H1 (cell line): ENCODE measurements at regions not wholly inside any gene's neighbourhood (a gene's known extent, or its start where the extent isn't known, plus 50 kb on each side); places are given as distances from the start of the nearest gene placed in this dataset.

Source experiments
- CTCF ChIA-PET: fragments of 300-600 bp; sonication (Branson Sonifier 250); formaldehyde crosslinking; loops from one replicate; lab custom pipeline; 2021; ENCODE audit not compliant: partially characterized antibody; lab: Charles Lee
- POLR2A ChIA-PET: fragments of 300-600 bp; sonication (Branson Sonifier 250); formaldehyde crosslinking; loops from one replicate; lab custom pipeline; 2021; ENCODE audit warnings: inconsistent platforms; ENCODE audit not compliant: partially characterized antibody; lab: Charles Lee
- DNase-seq, 2 experiments: peaks; one replicate each; pipeline versions ENCODE4 v3.0.0 to v3.0.0-alpha.2; 2010 to 2022; ENCODE audit warnings: low spot score in 2 of 2, low read depth in 1 of 2, mixed read lengths in 1 of 2
- FAIRE-seq: peaks from 2 replicates; lab custom pipeline; 2011; peaks lifted over from hg19 to GRCh38; lab: Jason Lieb, UNC
- H2AFZ ChIP-seq: 2 replicates; pipeline ENCODE4 v1.8.1; 2012; ENCODE audit warnings: low read length, inconsistent platforms
- H2AK5ac ChIP-seq: 2 replicates; pipeline ENCODE4 v1.6.1; 2013; ENCODE audit warnings: low read depth, low read length
- H2BK120ac ChIP-seq: replicated peaks from 2 replicates; pipeline ENCODE3; 2013; ENCODE audit warnings: low read depth, low read length, inconsistent platforms
- H2BK12ac ChIP-seq: 2 replicates; pipeline ENCODE4 v1.6.1; 2013; ENCODE audit warnings: low read depth, low read length
- H2BK15ac ChIP-seq: 2 replicates; pipeline ENCODE4 v1.6.1; 2013; ENCODE audit warnings: low read length
- H2BK20ac ChIP-seq: 2 replicates; pipeline ENCODE4 v1.6.1; 2013; ENCODE audit warnings: low read length
- H2BK5ac ChIP-seq: 2 replicates; pipeline ENCODE4 v1.6.1; 2013; ENCODE audit warnings: low read depth, low read length
- H3K14ac ChIP-seq: 2 replicates; pipeline ENCODE4 v1.6.1; 2013; ENCODE audit warnings: inconsistent platforms; ENCODE audit not compliant: insufficient read length
- H3K18ac ChIP-seq: 2 replicates; pipeline ENCODE4 v1.6.1; 2013; ENCODE audit warnings: low read length; ENCODE audit errors: extremely low read depth
- H3K23ac ChIP-seq: 2 replicates; pipeline ENCODE4 v1.6.1; 2013; ENCODE audit warnings: inconsistent platforms; ENCODE audit not compliant: insufficient read length
- H3K23me2 ChIP-seq: 2 replicates; pipeline ENCODE4 v1.6.1; 2013; ENCODE audit warnings: low read depth, low read length
- H3K27ac ChIP-seq: 2 replicates; pipeline ENCODE4 v1.6.1; 2011; ENCODE audit warnings: low read depth, low read length, inconsistent platforms
- H3K27me3 ChIP-seq, 4 experiments: replicated peaks in 1 of 4; 1 replicate in 1 of 4; 2 replicates in 3 of 4; pipeline versions ENCODE4 v1.6.1 to v1.8.1; 2011 to 2013; ENCODE audit warnings: low read length in 3 of 4, mild to moderate bottlenecking in 3 of 4, inconsistent platforms in 2 of 4, mixed read lengths in 2 of 4, moderate library complexity in 1 of 4; ENCODE audit not compliant: control insufficient read depth in 3 of 4, insufficient read depth in 3 of 4; ENCODE audit errors: extremely low read depth in 1 of 4
- H3K36me3 ChIP-seq, 4 experiments: 2 replicates each; pipeline versions ENCODE4 v1.6.1 to v1.8.1; 2011 to 2013; ENCODE audit warnings: mild to moderate bottlenecking in 4 of 4, low read length in 3 of 4, moderate library complexity in 2 of 4, control low read depth in 1 of 4, inconsistent platforms in 1 of 4; ENCODE audit not compliant: insufficient read depth in 4 of 4, control insufficient read depth in 2 of 4
- H3K4ac ChIP-seq: replicated peaks from 2 replicates; pipeline ENCODE3; 2013; ENCODE audit warnings: low read length, low read depth, mixed read lengths, inconsistent platforms; ENCODE audit not compliant: insufficient read length
- H3K4me1 ChIP-seq, 4 experiments: replicated peaks in 1 of 4; 1 replicate in 1 of 4; 2 replicates in 3 of 4; pipeline versions ENCODE4 v1.6.1 to v1.8.1; 2011 to 2013; ENCODE audit warnings: low read length in 3 of 4, inconsistent platforms in 2 of 4, mixed read lengths in 1 of 4; ENCODE audit not compliant: insufficient read depth in 4 of 4, control insufficient read depth in 3 of 4
- H3K4me2 ChIP-seq, 2 experiments: 2 replicates each; pipeline versions ENCODE4 v1.6.1 to v1.8.1; 2011 to 2013; ENCODE audit warnings: low read depth in 2 of 2, low read length in 2 of 2, control low read depth in 1 of 2, inconsistent platforms in 1 of 2, mild to moderate bottlenecking in 1 of 2; ENCODE audit not compliant: insufficient read depth in 1 of 2
- H3K4me3 ChIP-seq, 4 experiments: fragments of 200-600, 300-600 bp in 1 of 4; sonication (generic), shearing (Covaris generic), sonication (Bioruptor Twin) in 1 of 4; 2 replicates each; pipeline versions ENCODE4 v1.5.1 to v1.8.1; 2011 to 2016; ENCODE audit warnings: low read length in 4 of 4, low read depth in 3 of 4, control low read depth in 2 of 4, inconsistent platforms in 2 of 4, mild to moderate bottlenecking in 2 of 4, mixed read lengths in 1 of 4, moderate library complexity in 1 of 4; ENCODE audit not compliant: insufficient read depth in 2 of 4; ENCODE audit errors: extremely low read depth in 1 of 4
- H3K56ac ChIP-seq: replicated peaks from 2 replicates; pipeline ENCODE3; 2013; ENCODE audit warnings: low read depth, mild to moderate bottlenecking, mixed read lengths, low read length, inconsistent platforms; ENCODE audit not compliant: insufficient read length
- H3K79me1 ChIP-seq: 2 replicates; pipeline ENCODE4 v1.6.1; 2013; ENCODE audit warnings: low read depth, low read length, control low read depth
- H3K79me2 ChIP-seq, 2 experiments: 2 replicates each; pipeline versions ENCODE4 v1.6.1 to v1.8.1; 2012 to 2013; ENCODE audit warnings: low read length in 2 of 2, mild to moderate bottlenecking in 2 of 2, inconsistent platforms in 1 of 2; ENCODE audit not compliant: insufficient read depth in 2 of 2, control insufficient read depth in 1 of 2
- H3K9ac ChIP-seq, 4 experiments: replicated peaks in 1 of 4; 1 replicate in 1 of 4; 2 replicates in 3 of 4; pipeline versions ENCODE4 v1.6.1 to v1.8.1; 2011 to 2013; ENCODE audit warnings: low read depth in 3 of 4, low read length in 3 of 4, control low read depth in 2 of 4, mild to moderate bottlenecking in 2 of 4, moderate library complexity in 2 of 4, inconsistent platforms in 1 of 4; ENCODE audit errors: extremely low read depth in 1 of 4
- H3K9me3 ChIP-seq, 2 experiments: 2 replicates each; pipeline versions ENCODE4 v1.6.1 to v1.8.1; 2012 to 2013; ENCODE audit warnings: mild to moderate bottlenecking in 2 of 2, moderate library complexity in 2 of 2, control low read depth in 1 of 2, inconsistent platforms in 1 of 2, low read depth in 1 of 2, low read length in 1 of 2, mixed read lengths in 1 of 2; ENCODE audit not compliant: insufficient read depth in 2 of 2
- H4K20me1 ChIP-seq, 2 experiments: replicated peaks in 1 of 2; 2 replicates each; pipeline versions ENCODE3 to v1.8.1; 2011 to 2013; ENCODE audit warnings: inconsistent platforms in 2 of 2, low read length in 2 of 2, mild to moderate bottlenecking in 1 of 2; ENCODE audit not compliant: insufficient read depth in 2 of 2, control insufficient read depth in 1 of 2
- H4K5ac ChIP-seq: 2 replicates; pipeline ENCODE4 v1.6.1; 2013; ENCODE audit warnings: low read length, low read depth, mixed read lengths, inconsistent platforms; ENCODE audit not compliant: insufficient read length
- H4K8ac ChIP-seq: 2 replicates; pipeline ENCODE4 v1.8.0; 2013; ENCODE audit warnings: mild to moderate bottlenecking, moderate library complexity, low read length, inconsistent platforms; ENCODE audit not compliant: insufficient read depth; ENCODE audit errors: extremely low read depth
- H4K91ac ChIP-seq: replicated peaks from 2 replicates; pipeline ENCODE3; 2013; ENCODE audit warnings: low read length, mixed read lengths, inconsistent platforms; ENCODE audit not compliant: insufficient read length
- EP300 ChIP-seq, 2 experiments: IDR thresholded peaks; 1 replicate in 1 of 2; 2 replicates in 1 of 2; pipeline ENCODE4 v1.6.1; 2011 to 2012; ENCODE audit warnings: low read depth in 2 of 2, low read length in 2 of 2, mild to moderate bottlenecking in 2 of 2, borderline replicate concordance in 1 of 2, inconsistent platforms in 1 of 2, moderate library complexity in 1 of 2
- RAD21 ChIP-seq, 2 experiments: IDR thresholded peaks in 1 of 2; conservative IDR thresholded peaks in 1 of 2; 2 replicates each; pipeline ENCODE4 v1.6.1; 2011; ENCODE audit warnings: low read depth in 2 of 2, low read length in 2 of 2, improper control_type of control experiment in 1 of 2, inconsistent platforms in 1 of 2, mild to moderate bottlenecking in 1 of 2, moderate library complexity in 1 of 2
- ZNF274 ChIP-seq: IDR thresholded peaks from 2 replicates; pipeline ENCODE4 v1.7.0; 2012; ENCODE audit warnings: low read length, borderline replicate concordance; ENCODE audit errors: extremely low read depth
- WGBS, 2 experiments: shearing (Covaris generic) in 1 of 2; methylation state at CpG; one replicate each; pipeline versions ENCODE4 v1.1.6 to v1.1.7; 2013 to 2015; ENCODE audit warnings: low lambda C conversion rate in 2 of 2, mixed read lengths in 2 of 2, inconsistent platforms in 1 of 2, low coverage in 1 of 2, missing lambda C conversion rate in 1 of 2; ENCODE audit not compliant: insufficient replicate concordance in 2 of 2, insufficient coverage in 1 of 2, insufficient read length in 1 of 2; ENCODE audit errors: extremely low coverage in 1 of 2, missing lambda C conversion rate in 1 of 2; 5-methylcytosine and 5-hydroxymethylcytosine counted together

- Histone ChIP-seq H4K5ac (no peak overlapping the region), H3K4me1 (no peaks in the 10 kb centered on the region), H2BK12ac (no peak overlapping the region), H3K36me3 (no peaks in the 10 kb centered on the region), H3K14ac (no peak overlapping the region), H3K27ac (no peak overlapping the region), H2BK20ac (no peak overlapping the region), H3K4me2 (no peak overlapping the region), H3K79me2 (no peaks in the 10 kb centered on the region), H3K23me2 (no peaks in the 10 kb centered on the region), H4K91ac (no peak overlapping the region), H2AFZ (no peak overlapping the region), H2BK5ac (no peak overlapping the region), H4K20me1 (no peaks in the 10 kb centered on the region), H2BK15ac (no peak overlapping the region), H2BK120ac (no peak overlapping the region), H2AK5ac (no peak overlapping the region), H3K9ac (no peak overlapping the region), H3K4ac (no peak overlapping the region), H3K4me3 (no peak overlapping the region), H3K79me1 (no peaks in the 10 kb centered on the region), H3K9me3 (no peaks in the 10 kb centered on the region), H3K23ac (no peak overlapping the region), H4K8ac (no peak overlapping the region), H3K18ac (no peak overlapping the region), H3K56ac (no peak overlapping the region), H3K27me3 (no peaks in the 10 kb centered on the region)
- DNase-seq: no peak
- TF ChIP-seq RAD21 (IDR thresholded peaks at IDR 0.05 in 1 of 2, conservative IDR thresholded peaks at IDR 0.05 in 1 of 2; ENCODE audit: low read depth in 2 of 2, low read length in 2 of 2) (no peak), ZNF274 (no peak), EP300 (IDR thresholded peaks at IDR 0.05; ENCODE audit: borderline replicate concordance in 1 of 2, low read depth in 2 of 2, low read length in 2 of 2) (no peak)
- WGBS, 2 experiments: 84% methylated on average over 2 of the region's 2 CpGs; no CpG with 5 or more reads in 1 of the 2 experiments
- ChIA-PET CTCF (interaction anchor here (0.8 kb wide), 1 partner anchor 505 kb away, joined by 3 read pairs; no protein-coding TSS in a partner anchor), POLR2A (no interaction called here)
- no peak for FAIRE-seq
Measured at GRCh38 chr5:104146652-104147051, 584.1 kb upstream of the NUDT12 start.
